Keratinocyte (primary cell): ENCODE measurements at regions not wholly inside any gene's neighbourhood (a gene's known extent, or its start where the extent isn't known, plus 50 kb on each side); places are given as distances from the start of the nearest gene placed in this dataset.

Experiments used
- DNase-seq: peaks from one replicate; pipeline ENCODE4 v3.0.0-alpha.2; 2011; ENCODE audit warnings: low read depth, missing footprints, low spot score
- FAIRE-seq: peaks from 2 replicates; lab custom pipeline; 2011; peaks lifted over from hg19 to GRCh38; lab: Jason Lieb, UNC
- H2AFZ ChIP-seq: 2 replicates; pipeline ENCODE4 v1.6.0; 2012; ENCODE audit warnings: low read length, control low read depth, inconsistent platforms; ENCODE audit not compliant: control insufficient read depth
- H3K27ac ChIP-seq: 2 replicates; pipeline ENCODE4 v1.5.1; 2011; ENCODE audit warnings: low read length; ENCODE audit not compliant: control insufficient read depth, insufficient read depth
- H3K27me3 ChIP-seq: 3 replicates; pipeline ENCODE4 v1.6.0; 2011; ENCODE audit warnings: low read length; ENCODE audit not compliant: control insufficient read depth, insufficient read depth; ENCODE audit errors: extremely low read depth
- H3K36me3 ChIP-seq, 2 experiments: 2 replicates in 1 of 2; 3 replicates in 1 of 2; pipeline ENCODE4 v1.5.1; 2011; ENCODE audit warnings: low read length in 2 of 2, mild to moderate bottlenecking in 1 of 2; ENCODE audit not compliant: control insufficient read depth in 2 of 2, insufficient read depth in 2 of 2; ENCODE audit errors: extremely low read depth in 1 of 2
- H3K4me1 ChIP-seq: 3 replicates; pipeline ENCODE4 v1.5.1; 2011; ENCODE audit warnings: low read length; ENCODE audit not compliant: control insufficient read depth, insufficient read depth; ENCODE audit errors: extremely low read depth
- H3K4me2 ChIP-seq: 3 replicates; pipeline ENCODE4 v1.6.0; 2011; ENCODE audit warnings: low read depth, low read length; ENCODE audit not compliant: control insufficient read depth, insufficient read depth; ENCODE audit errors: extremely low read depth
- H3K4me3 ChIP-seq, 3 experiments: fragments of 200-600 bp in 1 of 3; sonication (generic) in 1 of 3; 2 replicates in 2 of 3; 3 replicates in 1 of 3; pipeline ENCODE4 v1.5.1; 2011 to 2016; ENCODE audit warnings: low read length in 3 of 3, mild to moderate bottlenecking in 3 of 3, control low read depth in 2 of 3, inconsistent platforms in 1 of 3, low read depth in 1 of 3, mixed read lengths in 1 of 3, mixed run types in 1 of 3, moderate library complexity in 1 of 3; ENCODE audit not compliant: control insufficient read depth in 2 of 3, insufficient read depth in 2 of 3; ENCODE audit errors: extremely low read depth in 1 of 3
- H3K79me2 ChIP-seq: 2 replicates; pipeline ENCODE4 v1.6.0; 2012; ENCODE audit warnings: low read length; ENCODE audit not compliant: control insufficient read depth, insufficient read depth
- H3K9ac ChIP-seq: 3 replicates; pipeline ENCODE4 v1.6.0; 2011; ENCODE audit warnings: low read length; ENCODE audit not compliant: control insufficient read depth, insufficient read depth; ENCODE audit errors: extremely low read depth
- H3K9me1 ChIP-seq: 3 replicates; pipeline ENCODE4 v1.6.0; 2011; ENCODE audit warnings: low read length; ENCODE audit not compliant: control insufficient read depth, insufficient read depth; ENCODE audit errors: extremely low read depth
- H3K9me3 ChIP-seq: 2 replicates; pipeline ENCODE4 v1.5.1; 2012; ENCODE audit warnings: low read depth, low read length; ENCODE audit not compliant: control insufficient read depth
- H4K20me1 ChIP-seq: 3 replicates; pipeline ENCODE4 v1.6.0; 2011; ENCODE audit warnings: low read length; ENCODE audit not compliant: control insufficient read depth, insufficient read depth; ENCODE audit errors: extremely low read depth
- EZH2 ChIP-seq: IDR thresholded peaks from one replicate; pipeline ENCODE4 v1.6.1; 2012; ENCODE audit warnings: inconsistent platforms, mild to moderate bottlenecking, low read length, moderate library complexity
- dilution Hi-C: fragments of 300-500 bp; cut with MboI; formaldehyde crosslinking; loops from one replicate; pipeline ENCODE4 v1.7.0; 2020; ENCODE audit warnings: low sequenced_read_pairs; ENCODE audit not compliant: extremely low pct_ligation_motif_present
- TF ChIP-seq, protein P1 (sequence below), 3 experiments: IDR thresholded peaks in 1 of 3; conservative IDR thresholded peaks in 1 of 3; optimal IDR thresholded peaks in 1 of 3; 2 replicates in 2 of 3; 3 replicates in 1 of 3; pipeline versions ENCODE3 to v1.5.1; 2011; ENCODE audit warnings: low read length in 3 of 3, mild to moderate bottlenecking in 3 of 3, moderate library complexity in 2 of 3, control low read depth in 1 of 3, inconsistent platforms in 1 of 3; ENCODE audit not compliant: insufficient read depth in 2 of 3; ENCODE audit errors: extremely low read depth in 1 of 3

GRCh38 chr19:27971869-27972268 is 1241.1 kb downstream of the UQCRFS1 start:
- dilution Hi-C loops, result no loop called here
- no peak for DNase-seq

GRCh38 chr19:27971071-27971470 is 1241.9 kb downstream of the UQCRFS1 start:
- no peaks in the 10 kb centered on the region for H3K79me2 ChIP-seq
- no peak overlapping the region for H3K4me2 ChIP-seq
- H3K4me1 ChIP-seq, result no peaks in the 10 kb centered on the region
- H3K9me1 ChIP-seq, result no peaks in the 10 kb centered on the region
- H3K27me3 ChIP-seq, result no peaks in the 10 kb centered on the region
- DNase-seq (no peak), FAIRE-seq (no peak)
- no peak for TF ChIP-seq EZH2
- TF ChIP-seq, protein P1, sequence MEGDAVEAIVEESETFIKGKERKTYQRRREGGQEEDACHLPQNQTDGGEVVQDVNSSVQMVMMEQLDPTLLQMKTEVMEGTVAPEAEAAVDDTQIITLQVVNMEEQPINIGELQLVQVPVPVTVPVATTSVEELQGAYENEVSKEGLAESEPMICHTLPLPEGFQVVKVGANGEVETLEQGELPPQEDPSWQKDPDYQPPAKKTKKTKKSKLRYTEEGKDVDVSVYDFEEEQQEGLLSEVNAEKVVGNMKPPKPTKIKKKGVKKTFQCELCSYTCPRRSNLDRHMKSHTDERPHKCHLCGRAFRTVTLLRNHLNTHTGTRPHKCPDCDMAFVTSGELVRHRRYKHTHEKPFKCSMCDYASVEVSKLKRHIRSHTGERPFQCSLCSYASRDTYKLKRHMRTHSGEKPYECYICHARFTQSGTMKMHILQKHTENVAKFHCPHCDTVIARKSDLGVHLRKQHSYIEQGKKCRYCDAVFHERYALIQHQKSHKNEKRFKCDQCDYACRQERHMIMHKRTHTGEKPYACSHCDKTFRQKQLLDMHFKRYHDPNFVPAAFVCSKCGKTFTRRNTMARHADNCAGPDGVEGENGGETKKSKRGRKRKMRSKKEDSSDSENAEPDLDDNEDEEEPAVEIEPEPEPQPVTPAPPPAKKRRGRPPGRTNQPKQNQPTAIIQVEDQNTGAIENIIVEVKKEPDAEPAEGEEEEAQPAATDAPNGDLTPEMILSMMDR (optimal IDR thresholded peaks at IDR 0.05 in 1 of 3, IDR thresholded peaks at IDR 0.05 in 1 of 3, conservative IDR thresholded peaks at IDR 0.05 in 1 of 3; ENCODE audit: extremely low read depth in 1 of 3, insufficient read depth in 2 of 3, low read length in 3 of 3), result no peak
- dilution Hi-C loops, result no loop called here
- H3K9me3 ChIP-seq, result no peaks in the 10 kb centered on the region
- no peak overlapping the region for H3K9ac ChIP-seq
- H4K20me1 ChIP-seq, result no peaks in the 10 kb centered on the region
- no peaks in the 10 kb centered on the region for H3K36me3 ChIP-seq
- H3K27ac ChIP-seq, result no peak overlapping the region
- no peak overlapping the region for H3K4me3 ChIP-seq
- H2AFZ ChIP-seq, result no peak overlapping the region

More at GRCh38 chr19:27971869-27972268, 1241.1 kb downstream of the UQCRFS1 start:
- Histone ChIP-seq H3K4me1 (no peaks in the 10 kb centered on the region), H3K9me1 (no peaks in the 10 kb centered on the region), H2AFZ (no peak overlapping the region), H3K79me2 (no peaks in the 10 kb centered on the region), H3K27ac (no peak overlapping the region), H3K36me3 (no peaks in the 10 kb centered on the region), H3K9ac (no peak overlapping the region), H3K4me3 (no peak overlapping the region), H3K27me3 (no peaks in the 10 kb centered on the region), H3K4me2 (no peak overlapping the region), H3K9me3 (no peaks in the 10 kb centered on the region), H4K20me1 (no peaks in the 10 kb centered on the region)
- no peak for TF ChIP-seq EZH2
- TF ChIP-seq, protein P1 (optimal IDR thresholded peaks at IDR 0.05 in 1 of 3, IDR thresholded peaks at IDR 0.05 in 1 of 3, conservative IDR thresholded peaks at IDR 0.05 in 1 of 3; ENCODE audit: extremely low read depth in 1 of 3, insufficient read depth in 2 of 3, low read length in 3 of 3), result no peak
- FAIRE-seq, result no peak
